HepG2 (cell line): ENCODE measurements at regions not wholly inside any gene's neighbourhood (a gene's known extent, or its start where the extent isn't known, plus 50 kb on each side); places are given as distances from the start of the nearest gene placed in this dataset.

Experiments used
- MTA3 ChIP-seq: sonication (generic); formaldehyde crosslinking; IDR thresholded peaks from 2 replicates; pipeline ENCODE4 v1.4.0; 2020; ENCODE audit warnings: missing genetic modification reagents
- SOX13 ChIP-seq, 3 experiments: fragments of 450-650 bp in 1 of 3; sonication (generic) in 1 of 3; formaldehyde crosslinking in 1 of 3; IDR thresholded peaks in 2 of 3; conservative IDR thresholded peaks in 1 of 3; 2 replicates each; pipeline versions ENCODE4 v1.5.0 to v1.6.1; 2016 to 2020; ENCODE audit warnings: antibody characterized with exemption in 1 of 3, mild to moderate bottlenecking in 1 of 3, missing compliant biosample characterization in 1 of 3, missing genetic modification reagents in 1 of 3, moderate library complexity in 1 of 3
- SP1 ChIP-seq, 2 experiments: fragments of 450-650 bp in 1 of 2; sonication (generic) in 1 of 2; formaldehyde crosslinking in 1 of 2; IDR thresholded peaks; 2 replicates each; pipeline versions ENCODE4 v1.4.0 to v1.6.1; 2016 to 2020; ENCODE audit warnings: missing genetic modification reagents in 1 of 2
- ZFP82 ChIP-seq: sonication (generic); formaldehyde crosslinking; IDR thresholded peaks from 2 replicates; pipeline ENCODE4 v1.5.1; 2020; ENCODE audit warnings: mild to moderate bottlenecking, missing genetic modification reagents, borderline replicate concordance
- TF ChIP-seq, protein P1 (sequence below): sonication (generic); formaldehyde crosslinking; IDR thresholded peaks from 2 replicates; pipeline ENCODE4 v1.4.0; 2020; ENCODE audit warnings: missing genetic modification reagents
- TF ChIP-seq, protein P2 (sequence below): sonication (generic); formaldehyde crosslinking; IDR thresholded peaks from 2 replicates; pipeline ENCODE4 v1.5.0; 2020; ENCODE audit warnings: mild to moderate bottlenecking, missing genetic modification reagents, moderate library complexity

DNA sequence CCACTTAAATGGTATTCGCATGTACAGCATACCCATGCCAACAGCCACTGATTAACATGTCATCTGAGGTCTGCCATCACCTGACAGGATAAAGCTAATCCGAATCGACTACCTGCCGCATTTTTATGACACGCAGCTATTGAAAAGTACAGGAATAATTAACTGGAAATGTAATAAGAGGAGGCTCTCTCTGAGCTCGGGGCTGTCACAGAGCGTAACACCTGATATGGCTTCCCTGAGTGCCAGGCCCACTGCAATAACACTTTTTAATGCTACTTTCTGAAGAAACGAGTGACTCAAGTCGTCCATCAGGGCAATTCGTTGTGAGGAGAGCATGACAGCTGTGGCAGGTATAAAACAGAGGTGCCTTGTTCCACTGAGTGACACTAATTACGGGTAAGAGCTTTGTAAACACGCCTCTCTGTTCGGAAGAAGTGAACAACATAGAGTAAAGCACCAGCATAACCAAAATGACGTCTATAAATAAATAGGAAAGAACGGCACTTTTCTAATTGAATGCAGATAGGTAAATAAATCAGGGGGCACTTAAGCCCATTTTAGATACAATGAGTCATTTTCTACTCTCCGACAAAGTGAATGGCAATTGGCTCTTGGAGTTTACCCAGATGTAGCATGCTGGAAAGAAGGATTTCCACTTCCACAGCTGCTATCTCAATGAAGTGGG lies 56.5 kb upstream of the CREB5 start:
- TF ChIP-seq SP1 (IDR thresholded peaks at IDR 0.05) (no peak), SP1 (CRISPR knock-in tag; IDR thresholded peaks at IDR 0.05) (no peak), MTA3 (CRISPR knock-in tag) (no peak), ZFP82 (CRISPR knock-in tag) (no peak), SOX13 (IDR thresholded peaks at IDR 0.05) (no peak), SOX13 (CRISPR knock-in tag; conservative IDR thresholded peaks at IDR 0.05 in 1 of 2, IDR thresholded peaks at IDR 0.05 in 1 of 2) (no peak)
- TF ChIP-seq, protein P1, sequence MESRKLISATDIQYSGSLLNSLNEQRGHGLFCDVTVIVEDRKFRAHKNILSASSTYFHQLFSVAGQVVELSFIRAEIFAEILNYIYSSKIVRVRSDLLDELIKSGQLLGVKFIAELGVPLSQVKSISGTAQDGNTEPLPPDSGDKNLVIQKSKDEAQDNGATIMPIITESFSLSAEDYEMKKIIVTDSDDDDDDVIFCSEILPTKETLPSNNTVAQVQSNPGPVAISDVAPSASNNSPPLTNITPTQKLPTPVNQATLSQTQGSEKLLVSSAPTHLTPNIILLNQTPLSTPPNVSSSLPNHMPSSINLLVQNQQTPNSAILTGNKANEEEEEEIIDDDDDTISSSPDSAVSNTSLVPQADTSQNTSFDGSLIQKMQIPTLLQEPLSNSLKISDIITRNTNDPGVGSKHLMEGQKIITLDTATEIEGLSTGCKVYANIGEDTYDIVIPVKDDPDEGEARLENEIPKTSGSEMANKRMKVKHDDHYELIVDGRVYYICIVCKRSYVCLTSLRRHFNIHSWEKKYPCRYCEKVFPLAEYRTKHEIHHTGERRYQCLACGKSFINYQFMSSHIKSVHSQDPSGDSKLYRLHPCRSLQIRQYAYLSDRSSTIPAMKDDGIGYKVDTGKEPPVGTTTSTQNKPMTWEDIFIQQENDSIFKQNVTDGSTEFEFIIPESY, result no peak
- TF ChIP-seq, protein P2, sequence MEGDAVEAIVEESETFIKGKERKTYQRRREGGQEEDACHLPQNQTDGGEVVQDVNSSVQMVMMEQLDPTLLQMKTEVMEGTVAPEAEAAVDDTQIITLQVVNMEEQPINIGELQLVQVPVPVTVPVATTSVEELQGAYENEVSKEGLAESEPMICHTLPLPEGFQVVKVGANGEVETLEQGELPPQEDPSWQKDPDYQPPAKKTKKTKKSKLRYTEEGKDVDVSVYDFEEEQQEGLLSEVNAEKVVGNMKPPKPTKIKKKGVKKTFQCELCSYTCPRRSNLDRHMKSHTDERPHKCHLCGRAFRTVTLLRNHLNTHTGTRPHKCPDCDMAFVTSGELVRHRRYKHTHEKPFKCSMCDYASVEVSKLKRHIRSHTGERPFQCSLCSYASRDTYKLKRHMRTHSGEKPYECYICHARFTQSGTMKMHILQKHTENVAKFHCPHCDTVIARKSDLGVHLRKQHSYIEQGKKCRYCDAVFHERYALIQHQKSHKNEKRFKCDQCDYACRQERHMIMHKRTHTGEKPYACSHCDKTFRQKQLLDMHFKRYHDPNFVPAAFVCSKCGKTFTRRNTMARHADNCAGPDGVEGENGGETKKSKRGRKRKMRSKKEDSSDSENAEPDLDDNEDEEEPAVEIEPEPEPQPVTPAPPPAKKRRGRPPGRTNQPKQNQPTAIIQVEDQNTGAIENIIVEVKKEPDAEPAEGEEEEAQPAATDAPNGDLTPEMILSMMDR, result no peak
